Fibroblast of lung (primary cell): ENCODE measurements at regions not wholly inside any gene's neighbourhood (a gene's known extent, or its start where the extent isn't known, plus 50 kb on each side); places are given as distances from the start of the nearest gene placed in this dataset.

Experiments
- DNase-seq, 2 donors: peaks; one replicate each; pipeline versions ENCODE4 v3.0.0 to v3.0.0-alpha.2; 2010; ENCODE audit warnings: low read depth in 2 of 2
- H2AFZ ChIP-seq: 2 replicates; pipeline ENCODE4 v1.5.1; 2012; ENCODE audit warnings: low read length, control low read depth, inconsistent platforms
- H3K27ac ChIP-seq: 2 replicates; pipeline ENCODE4 v1.5.1; 2011; ENCODE audit warnings: low read length, control low read depth; ENCODE audit not compliant: insufficient read depth
- H3K27me3 ChIP-seq: 2 replicates; pipeline ENCODE4 v1.5.1; 2011; ENCODE audit warnings: mild to moderate bottlenecking, low read length; ENCODE audit not compliant: control insufficient read depth, insufficient read depth
- H3K36me3 ChIP-seq: 2 replicates; pipeline ENCODE4 v1.5.1; 2011; ENCODE audit warnings: low read length; ENCODE audit not compliant: control insufficient read depth, insufficient read depth
- H3K4me1 ChIP-seq: 2 replicates; pipeline ENCODE4 v1.5.1; 2011; ENCODE audit warnings: low read length; ENCODE audit not compliant: control insufficient read depth, insufficient read depth; ENCODE audit errors: extremely low read depth
- H3K4me2 ChIP-seq: 2 replicates; pipeline ENCODE4 v1.5.1; 2011; ENCODE audit warnings: low read length, control low read depth; ENCODE audit not compliant: insufficient read depth; ENCODE audit errors: extremely low read depth
- H3K4me3 ChIP-seq, 4 experiments: fragments of 200-600 bp in 1 of 4; sonication (generic) in 1 of 4; replicated peaks in 1 of 4; 2 replicates each; pipeline ENCODE4 v1.5.1; 2011 to 2016; ENCODE audit warnings: low read length in 4 of 4, low read depth in 3 of 4, mild to moderate bottlenecking in 3 of 4, control low read depth in 2 of 4, inconsistent platforms in 1 of 4, mixed read lengths in 1 of 4; ENCODE audit not compliant: insufficient read depth in 1 of 4; ENCODE audit errors: control extremely low read depth in 1 of 4
- H3K79me2 ChIP-seq: 2 replicates; pipeline ENCODE4 v1.5.1; 2012; ENCODE audit warnings: mild to moderate bottlenecking, low read length, inconsistent platforms; ENCODE audit not compliant: control insufficient read depth, insufficient read depth
- H3K9ac ChIP-seq: 2 replicates; pipeline ENCODE4 v1.5.1; 2011; ENCODE audit warnings: mild to moderate bottlenecking, low read length, control low read depth; ENCODE audit not compliant: insufficient read depth
- H3K9me3 ChIP-seq: 2 replicates; pipeline ENCODE4 v1.5.1; 2012; ENCODE audit warnings: low read depth, low read length; ENCODE audit not compliant: control insufficient read depth, insufficient read depth
- H4K20me1 ChIP-seq: 2 replicates; pipeline ENCODE4 v1.5.1; 2011; ENCODE audit warnings: low read length; ENCODE audit not compliant: control insufficient read depth, insufficient read depth; ENCODE audit errors: extremely low read depth
- CTCF ChIP-seq, 2 donors: IDR thresholded peaks in 1 of 2; conservative IDR thresholded peaks in 1 of 2; 1 replicate in 1 of 2; 2 replicates in 1 of 2; pipeline ENCODE4 v1.5.1; 2011 to 2012; ENCODE audit warnings: low read length in 2 of 2, control low read depth in 1 of 2, inconsistent platforms in 1 of 2, low read depth in 1 of 2, mild to moderate bottlenecking in 1 of 2
- EZH2 ChIP-seq: IDR thresholded peaks from 2 replicates; pipeline ENCODE4 v1.5.1; 2012; ENCODE audit warnings: low read length, control low read depth, mild to moderate bottlenecking; ENCODE audit errors: missing control alignments

GRCh38 chr5:89695371-89695770, 714.2 kb downstream of the CETN3 start:
- no peaks in the 10 kb centered on the region for H3K79me2 ChIP-seq
- no peaks in the 10 kb centered on the region for H3K27me3 ChIP-seq
- no peaks in the 10 kb centered on the region for H3K4me1 ChIP-seq
- no peak overlapping the region for H3K27ac ChIP-seq
- no peak overlapping the region for H2AFZ ChIP-seq
- TF ChIP-seq CTCF (conservative IDR thresholded peaks at IDR 0.05 in 1 of 2, IDR thresholded peaks at IDR 0.05 in 1 of 2; ENCODE audit: low read depth in 1 of 2, low read length in 2 of 2) (no peak), EZH2 (no peak)
- no peaks in the 10 kb centered on the region for H4K20me1 ChIP-seq
- H3K9ac ChIP-seq: no peak overlapping the region
- H3K4me2 ChIP-seq: no peak overlapping the region
- no peak for DNase-seq
- no peaks in the 10 kb centered on the region for H3K36me3 ChIP-seq
- H3K9me3 ChIP-seq: no peaks in the 10 kb centered on the region
- H3K4me3 ChIP-seq: no peak overlapping the region

- TF ChIP-seq CTCF (conservative IDR thresholded peaks at IDR 0.05 in 1 of 2, IDR thresholded peaks at IDR 0.05 in 1 of 2; ENCODE audit: low read depth in 1 of 2, low read length in 2 of 2) (no peak), EZH2 (no peak)
- no peak overlapping the region for H2AFZ ChIP-seq
Observed at GRCh38 chr5:89694026-89694550, 715.5 kb downstream of the CETN3 start.

GRCh38 chr5:89690331-89690730, 719.2 kb downstream of the CETN3 start:
- Histone ChIP-seq H3K27ac (no peak overlapping the region), H3K27me3 (no peaks in the 10 kb centered on the region), H3K4me1 (no peaks in the 10 kb centered on the region), H3K36me3 (no peaks in the 10 kb centered on the region), H3K9me3 (no peaks in the 10 kb centered on the region), H3K4me3 (no peak overlapping the region), H3K4me2 (no peak overlapping the region), H4K20me1 (no peaks in the 10 kb centered on the region), H3K9ac (no peak overlapping the region), H3K79me2 (no peaks in the 10 kb centered on the region), H2AFZ (no peak overlapping the region)
- no peak for TF ChIP-seq EZH2
- TF ChIP-seq CTCF (conservative IDR thresholded peaks at IDR 0.05 in 1 of 2, IDR thresholded peaks at IDR 0.05 in 1 of 2; ENCODE audit: low read depth in 1 of 2, low read length in 2 of 2): no peak
- no peak for DNase-seq

More at GRCh38 chr5:89694026-89694550, 715.5 kb downstream of the CETN3 start:
- Histone ChIP-seq H3K9me3 (no peaks in the 10 kb centered on the region), H3K4me1 (no peaks in the 10 kb centered on the region), H3K4me2 (no peak overlapping the region), H3K79me2 (no peaks in the 10 kb centered on the region), H3K36me3 (no peaks in the 10 kb centered on the region), H4K20me1 (no peaks in the 10 kb centered on the region), H3K27me3 (no peaks in the 10 kb centered on the region), H3K27ac (no peak overlapping the region), H3K9ac (no peak overlapping the region), H3K4me3 (no peak overlapping the region)
- DNase-seq: no peak
